Thyroid gland (tissue), 4 donors: ENCODE measurements at regions not wholly inside any gene's neighbourhood (a gene's known extent, or its start where the extent isn't known, plus 50 kb on each side); places are given as distances from the start of the nearest gene placed in this dataset.
"Not testable (repeated sequence)": the region's sequence is repeated elsewhere in the genome, so short reads cannot be mapped to it uniquely, and the experiment has no call there.

Experiments
- DNase-seq, 2 donors: peaks; one replicate each; pipeline ENCODE4 v3.0.0-alpha.2; 2019
- H3K27ac ChIP-seq, 3 donors: fragments of 200-600 bp; sonication (generic); 1 replicate in 2 of 3; 2 replicates in 1 of 3; pipeline ENCODE4 v1.5.1; 2016 to 2019; ENCODE audit warnings: mild to moderate bottlenecking in 1 of 3, moderate library complexity in 1 of 3
- H3K27me3 ChIP-seq: fragments of 200-600 bp; sonication (generic); one replicate; pipeline ENCODE4 v1.5.1; 2019
- H3K36me3 ChIP-seq, 2 donors: fragments of 200-600 bp; sonication (generic); one replicate each; pipeline ENCODE4 v1.5.1; 2016 to 2019
- H3K4me1 ChIP-seq, 2 donors: fragments of 200-600 bp; sonication (generic); one replicate each; pipeline ENCODE4 v1.5.1; 2017 to 2019
- H3K4me3 ChIP-seq, 3 donors: fragments of 200-600 bp; sonication (generic); replicated peaks in 1 of 3; 1 replicate in 2 of 3; 2 replicates in 1 of 3; pipeline ENCODE4 v1.5.1; 2016; ENCODE audit warnings: mild to moderate bottlenecking in 1 of 3
- H3K9me3 ChIP-seq: fragments of 200-600 bp; sonication (generic); one replicate; pipeline ENCODE4 v1.5.1; 2017
- POLR2A ChIP-seq, 2 donors: fragments of 450-650 bp; IDR thresholded peaks; one replicate each; pipeline ENCODE4 v1.6.1; 2017; ENCODE audit warnings: antibody characterized with exemption in 2 of 2, mild to moderate bottlenecking in 2 of 2, moderate library complexity in 1 of 2
- WGBS, 2 donors: methylation state at CpG; one replicate each; pipeline ENCODE4 v1.1.5; 2017; 5-methylcytosine and 5-hydroxymethylcytosine counted together
- intact Hi-C: fragments of 100-400 bp; cut with DNase I; formaldehyde crosslinking; loops from one replicate; pipeline ENCODE4 v1.15.1; 2023
- TF ChIP-seq, protein P1 (sequence below), 6 experiments: fragments of 200-600 bp in 3 of 6; fragments of 450-650 bp in 3 of 6; sonication (generic) in 3 of 6; IDR thresholded peaks; one replicate each; pipeline ENCODE4 v1.5.1; 2016 to 2019; ENCODE audit warnings: antibody characterized with exemption in 6 of 6, mild to moderate bottlenecking in 2 of 6, inconsistent platforms in 1 of 6, moderate library complexity in 1 of 6

DNA sequence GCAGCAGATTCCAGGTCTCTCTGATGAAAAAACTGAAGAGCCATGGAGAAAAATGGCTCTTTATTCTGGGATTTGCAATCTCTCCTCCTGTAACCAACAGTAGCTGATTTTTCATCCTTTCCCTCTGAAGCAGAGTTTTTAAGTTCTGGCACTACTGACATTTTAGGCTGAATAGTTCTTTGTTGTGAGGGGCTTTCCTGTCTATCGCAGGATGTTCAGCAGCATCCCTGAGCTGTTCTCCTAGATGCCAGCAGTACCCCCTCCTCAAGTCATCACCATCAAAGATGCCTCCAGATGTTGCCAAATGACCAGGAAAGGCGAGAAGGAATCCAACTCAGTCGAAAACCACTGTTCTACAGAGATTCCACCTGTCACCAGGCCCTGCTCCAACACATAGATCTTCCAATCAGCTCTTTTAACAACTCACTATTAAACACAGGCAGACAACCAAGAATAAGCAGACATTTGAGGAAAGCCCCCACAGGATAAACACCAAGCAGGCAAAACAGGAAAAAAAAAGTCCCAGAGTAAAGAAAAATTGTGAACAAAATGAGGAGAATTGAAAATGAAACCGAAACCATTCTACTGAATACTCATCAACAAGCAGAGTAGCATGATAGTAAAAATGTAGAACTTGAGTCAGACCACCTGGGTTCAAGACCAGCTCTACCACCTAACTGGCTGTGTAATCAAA, 124.8 kb downstream of the MPP7 start:
- no peak for TF ChIP-seq POLR2A (IDR thresholded peaks at IDR 0.05)
- TF ChIP-seq, protein P1, sequence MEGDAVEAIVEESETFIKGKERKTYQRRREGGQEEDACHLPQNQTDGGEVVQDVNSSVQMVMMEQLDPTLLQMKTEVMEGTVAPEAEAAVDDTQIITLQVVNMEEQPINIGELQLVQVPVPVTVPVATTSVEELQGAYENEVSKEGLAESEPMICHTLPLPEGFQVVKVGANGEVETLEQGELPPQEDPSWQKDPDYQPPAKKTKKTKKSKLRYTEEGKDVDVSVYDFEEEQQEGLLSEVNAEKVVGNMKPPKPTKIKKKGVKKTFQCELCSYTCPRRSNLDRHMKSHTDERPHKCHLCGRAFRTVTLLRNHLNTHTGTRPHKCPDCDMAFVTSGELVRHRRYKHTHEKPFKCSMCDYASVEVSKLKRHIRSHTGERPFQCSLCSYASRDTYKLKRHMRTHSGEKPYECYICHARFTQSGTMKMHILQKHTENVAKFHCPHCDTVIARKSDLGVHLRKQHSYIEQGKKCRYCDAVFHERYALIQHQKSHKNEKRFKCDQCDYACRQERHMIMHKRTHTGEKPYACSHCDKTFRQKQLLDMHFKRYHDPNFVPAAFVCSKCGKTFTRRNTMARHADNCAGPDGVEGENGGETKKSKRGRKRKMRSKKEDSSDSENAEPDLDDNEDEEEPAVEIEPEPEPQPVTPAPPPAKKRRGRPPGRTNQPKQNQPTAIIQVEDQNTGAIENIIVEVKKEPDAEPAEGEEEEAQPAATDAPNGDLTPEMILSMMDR (IDR thresholded peaks at IDR 0.05): no peak
- DNase-seq: no peak
- peak overlapping the region in 1 of 3 donors; percentile 30 for H3K27ac ChIP-seq
- peaks cover 0 to 15% of the 10 kb centered on the region in 2 donors for H3K4me1 ChIP-seq
- no peaks in the 10 kb centered on the region for H3K27me3 ChIP-seq
- H3K4me3 ChIP-seq: no peak overlapping the region
- no peaks in the 10 kb centered on the region for H3K36me3 ChIP-seq
- H3K9me3 ChIP-seq: no peaks in the 10 kb centered on the region
- 69 to 91% methylated on average over 4 of the region's 4 CpGs for WGBS, 2 donors
- intact Hi-C loops: loop anchor here (10.0 kb wide), 1 partner anchor 433 kb away; the partner anchor contains the start of gene MKX

DNA sequence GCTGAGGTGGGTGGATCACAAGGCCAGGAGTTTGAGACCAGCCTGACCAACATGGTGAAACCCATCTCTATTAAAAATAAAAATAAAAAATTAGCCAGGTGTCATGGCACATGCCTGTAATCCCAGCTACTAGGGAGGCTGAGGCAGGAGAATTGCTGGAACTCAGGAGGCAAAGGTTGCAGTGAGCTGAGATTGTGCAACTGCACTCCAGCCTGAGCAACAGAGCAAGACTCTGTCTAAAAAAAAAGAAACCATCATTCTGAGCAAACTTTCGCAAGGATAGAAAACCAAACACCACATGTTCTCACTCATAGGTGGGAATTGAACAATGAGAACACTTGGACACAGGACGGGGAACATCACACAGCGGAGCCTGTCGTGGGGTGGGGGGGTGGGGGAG, 126.4 kb downstream of the MPP7 start:
- not testable (repeated sequence) for H3K4me3 ChIP-seq, H3K36me3 ChIP-seq, H3K9me3 ChIP-seq, H3K27me3 ChIP-seq, H3K27ac ChIP-seq, DNase-seq
- peaks cover 0 to 15% of the 10 kb centered on the region in 2 donors for H3K4me1 ChIP-seq
- intact Hi-C loops: loop anchor here (10.0 kb wide), 1 partner anchor 432 kb away; the partner anchor contains the start of gene MKX
- 71 to 97% methylated on average over 4 of the region's 4 CpGs for WGBS, 2 donors

DNA sequence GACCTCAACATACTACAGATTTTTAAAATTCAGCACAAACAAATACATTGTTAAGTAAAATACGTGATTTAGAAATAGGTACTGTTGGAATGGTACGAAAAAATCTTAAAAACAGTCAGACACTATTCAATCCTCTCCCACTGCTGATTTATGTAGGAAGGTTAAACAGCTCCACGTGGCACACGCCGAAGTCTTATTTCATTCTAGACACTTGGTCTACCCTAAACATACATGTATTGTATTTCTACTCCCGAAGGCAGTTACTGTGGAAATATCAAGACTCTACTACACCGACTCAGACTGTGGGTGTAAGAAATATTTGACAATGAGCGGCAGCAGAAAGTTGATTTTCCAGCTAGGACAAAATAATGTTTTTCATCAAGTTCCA, 130.6 kb downstream of the MPP7 start:
- Histone ChIP-seq H3K4me1 (no peaks in the 10 kb centered on the region), H3K27me3 (no peaks in the 10 kb centered on the region), H3K9me3 (no peaks in the 10 kb centered on the region), H3K27ac (no peak overlapping the region), H3K4me3 (no peak overlapping the region), H3K36me3 (no peaks in the 10 kb centered on the region)
- TF ChIP-seq, protein P1 (IDR thresholded peaks at IDR 0.05): no peak
- no peak for TF ChIP-seq POLR2A (IDR thresholded peaks at IDR 0.05)
- intact Hi-C loops: loop anchor here (10.0 kb wide), 1 partner anchor 427 kb away; the partner anchor contains the start of gene MKX
- 93 to 95% methylated on average over 8 of the region's 8 CpGs for WGBS, 2 donors
- DNase-seq: no peak

DNA sequence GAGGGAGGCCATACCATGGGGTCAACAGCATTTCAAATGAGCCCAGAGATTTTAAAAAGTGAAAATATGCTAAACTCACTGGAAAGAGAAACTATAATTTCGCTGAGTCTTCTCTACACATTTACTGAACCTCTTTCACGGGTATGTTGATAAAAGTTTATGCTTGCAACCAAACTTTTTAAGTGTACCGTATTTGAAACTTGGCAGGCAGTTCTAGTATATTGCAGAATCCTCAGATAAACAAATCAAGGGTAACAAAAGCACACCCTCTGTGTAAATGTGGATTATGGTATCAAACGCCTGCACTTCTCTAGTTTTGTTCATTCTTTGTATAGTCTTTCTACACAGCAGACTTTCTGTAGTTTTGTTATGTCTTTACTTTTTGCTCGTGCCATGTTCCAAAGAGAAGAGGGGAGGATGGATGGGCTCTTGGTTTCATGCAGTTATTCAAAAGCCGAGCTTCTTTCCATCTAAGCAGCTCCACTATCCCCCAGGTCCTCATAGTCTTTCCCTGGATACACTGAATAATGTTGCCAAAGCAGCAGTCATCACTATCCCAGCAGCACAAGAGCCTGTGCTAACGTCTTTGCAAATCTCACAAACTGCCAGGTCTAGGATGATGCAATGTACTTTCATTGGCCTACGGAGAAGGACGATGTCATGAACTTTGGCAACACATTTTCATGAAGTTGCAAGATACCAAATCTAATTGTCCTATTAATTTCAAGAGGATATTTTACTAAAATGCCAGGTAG, 131.2 kb downstream of the MPP7 start:
- intact Hi-C loops: loop anchor here (10.0 kb wide), 1 partner anchor 427 kb away; the partner anchor contains the start of gene MKX
- no peak for DNase-seq
- WGBS, 2 donors: 79 to 84% methylated on average over 9 of the region's 9 CpGs
- H3K27ac ChIP-seq: no peak overlapping the region
- TF ChIP-seq, protein P1 (IDR thresholded peaks at IDR 0.05): no peak
- TF ChIP-seq POLR2A (IDR thresholded peaks at IDR 0.05): no peak
- no peaks in the 10 kb centered on the region for H3K36me3 ChIP-seq
- H3K4me3 ChIP-seq: no peak overlapping the region
- no peaks in the 10 kb centered on the region for H3K4me1 ChIP-seq
- H3K27me3 ChIP-seq: no peaks in the 10 kb centered on the region
- no peaks in the 10 kb centered on the region for H3K9me3 ChIP-seq

DNA sequence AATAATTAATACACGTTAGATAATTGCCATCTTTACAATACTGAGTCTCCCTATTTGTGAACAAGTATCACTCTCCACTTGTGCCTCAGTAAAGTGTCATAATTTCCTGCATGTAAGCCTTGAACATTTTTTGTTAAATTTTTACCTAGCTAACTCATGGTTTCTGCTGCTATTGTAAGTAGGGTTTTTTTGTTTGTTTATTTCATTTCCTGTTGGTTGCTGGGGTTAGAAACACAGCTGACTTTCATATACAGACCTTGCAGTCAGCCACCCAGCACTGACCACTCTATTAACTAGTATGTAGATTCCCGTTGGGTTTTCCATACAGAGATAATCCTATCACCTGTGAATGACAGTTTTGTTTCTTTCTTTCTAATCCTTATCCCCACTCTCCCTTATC, 133.3 kb downstream of the MPP7 start:
- no peaks in the 10 kb centered on the region for H3K4me1 ChIP-seq
- no peak overlapping the region for H3K27ac ChIP-seq
- no peak overlapping the region for H3K4me3 ChIP-seq
- no peak for DNase-seq
- H3K36me3 ChIP-seq: no peaks in the 10 kb centered on the region
- intact Hi-C loops: no loop called here
- TF ChIP-seq, protein P1 (IDR thresholded peaks at IDR 0.05): no peak
- TF ChIP-seq POLR2A (IDR thresholded peaks at IDR 0.05): no peak
- H3K27me3 ChIP-seq: no peaks in the 10 kb centered on the region
- WGBS, 2 donors: 77 to 87% methylated on average over 2 of the region's 2 CpGs
- no peaks in the 10 kb centered on the region for H3K9me3 ChIP-seq
